H1 (cell line): ENCODE measurements at regions not wholly inside any gene's neighbourhood (a gene's known extent, or its start where the extent isn't known, plus 50 kb on each side); places are given as distances from the start of the nearest gene placed in this dataset.

Experiments used
- BRCA1 ChIP-seq: IDR thresholded peaks from 2 replicates; pipeline ENCODE4 v1.6.1; 2012; ENCODE audit warnings: low read depth, low read length, improper control_type of control experiment
- CHD7 ChIP-seq: fragments of 300-600 bp; sonication (generic); IDR thresholded peaks from 2 replicates; pipeline ENCODE4 v1.7.1; 2012; ENCODE audit warnings: low read length, moderate library complexity, mild to moderate bottlenecking, inconsistent platforms; ENCODE audit not compliant: insufficient replicate concordance
- CTBP2 ChIP-seq: IDR thresholded peaks from 2 replicates; pipeline ENCODE4 v1.7.0; 2011; ENCODE audit warnings: borderline replicate concordance, mild to moderate bottlenecking, moderate library complexity, mixed read lengths, low read length; ENCODE audit not compliant: insufficient read depth, insufficient read length
- GABPA ChIP-seq: IDR thresholded peaks from 2 replicates; pipeline ENCODE4 v1.6.1; 2011; ENCODE audit warnings: mild to moderate bottlenecking, low read length, moderate library complexity, borderline replicate concordance; ENCODE audit not compliant: insufficient read depth
- NANOG ChIP-seq: IDR thresholded peaks from 2 replicates; pipeline ENCODE4 v1.6.1; 2011; ENCODE audit warnings: low read length, low read depth, mild to moderate bottlenecking, inconsistent platforms; ENCODE audit not compliant: insufficient read depth, poor library complexity, severe bottlenecking
- PHF8 ChIP-seq: fragments of 200-600 bp; sonication (generic); conservative IDR thresholded peaks from 2 replicates; pipeline ENCODE4 v1.7.1; 2012; ENCODE audit warnings: low read depth, mild to moderate bottlenecking, inconsistent platforms, low read length, moderate library complexity
- POLR2AphosphoS5 ChIP-seq: IDR thresholded peaks from 2 replicates; pipeline ENCODE4 v1.6.1; 2011; ENCODE audit warnings: low read depth, low read length
- POU5F1 ChIP-seq: IDR thresholded peaks from 2 replicates; pipeline ENCODE4 v1.6.1; 2011; ENCODE audit warnings: low read depth, mild to moderate bottlenecking, low read length, moderate library complexity
- SAP30 ChIP-seq: fragments of 300-600 bp; sonication (generic); IDR thresholded peaks from 2 replicates; pipeline ENCODE4 v1.7.1; 2012; ENCODE audit warnings: low read length, moderate library complexity, mild to moderate bottlenecking, inconsistent platforms; ENCODE audit not compliant: insufficient read depth, insufficient replicate concordance
- ZNF274 ChIP-seq: IDR thresholded peaks from 2 replicates; pipeline ENCODE4 v1.7.0; 2012; ENCODE audit warnings: low read length, borderline replicate concordance; ENCODE audit errors: extremely low read depth

DNA sequence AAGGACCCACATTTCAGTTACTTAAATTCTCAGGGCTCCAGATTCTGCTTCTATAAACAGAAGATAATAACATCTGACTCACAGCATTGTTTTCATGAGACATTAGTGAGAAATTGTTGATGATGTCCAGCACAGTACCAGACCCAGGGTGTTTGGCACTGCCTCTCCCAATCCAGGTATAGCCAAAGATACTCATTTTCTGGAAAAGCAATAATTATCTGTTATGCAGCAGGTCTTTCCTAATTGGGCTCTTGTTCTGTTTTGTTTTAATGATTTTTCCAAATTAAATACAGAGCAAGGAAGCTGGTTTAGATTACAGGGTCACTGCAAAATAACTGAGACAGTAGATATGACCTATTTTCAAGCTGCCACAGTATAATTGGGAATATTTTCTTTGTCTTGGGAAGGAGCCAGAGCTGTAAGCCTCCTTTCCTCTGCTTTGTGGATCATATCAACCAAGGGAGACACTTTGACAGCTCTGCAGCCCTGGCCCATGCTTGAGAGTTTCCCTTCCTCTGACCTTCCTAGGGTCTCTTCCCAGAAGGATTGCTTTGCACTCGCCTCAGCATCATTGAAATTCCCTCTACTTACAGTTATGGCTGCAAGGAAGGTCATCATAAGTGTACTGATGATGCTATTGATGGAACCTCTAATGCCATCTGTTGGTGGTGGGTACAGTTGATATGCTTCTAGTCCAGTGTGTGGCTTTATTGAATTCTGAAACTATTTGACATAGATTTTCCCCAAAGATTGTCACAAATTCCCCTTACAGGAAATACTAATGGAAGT, 522.4 kb upstream of the ADAMTS9 start (continued):
- no peak for TF ChIP-seq CHD7
- no peak for TF ChIP-seq ZNF274
- no peak for TF ChIP-seq BRCA1
- no peak for TF ChIP-seq CTBP2
- no peak for TF ChIP-seq NANOG
- no peak for TF ChIP-seq PHF8
- TF ChIP-seq POU5F1: no peak
- no peak for TF ChIP-seq GABPA
- no peak for TF ChIP-seq SAP30
- TF ChIP-seq POLR2AphosphoS5: no peak
